ENCODE measurements at regions not wholly inside any gene's neighbourhood (a gene's known extent, or its start where the extent isn't known, plus 50 kb on each side); places are given as distances from the start of the nearest gene placed in this dataset.
"Not testable (repeated sequence)": the region's sequence is repeated elsewhere in the genome, so short reads cannot be mapped to it uniquely, and the experiment has no call there.

GRCh38 chr14:71770431-71770830, 161.8 kb upstream of the RGS6 start:
- DNase-seq, result no peak

- not testable (repeated sequence) for DNase-seq
Observed at GRCh38 chr14:71771421-71771820, 160.8 kb upstream of the RGS6 start.

GRCh38 chr14:71771996-71772395, 160.2 kb upstream of the RGS6 start:
- not testable (repeated sequence) for DNase-seq

GRCh38 chr14:71773898-71774481, 158.2 kb upstream of the RGS6 start:
- no peak for DNase-seq

- no peak for DNase-seq
Observed at GRCh38 chr14:71776471-71777360, 155.5 kb upstream of the RGS6 start.

- no peak for DNase-seq
Observed at GRCh38 chr14:71780075-71780474, 152.2 kb upstream of the RGS6 start.

GRCh38 chr14:71780822-71781221, 151.4 kb upstream of the RGS6 start:
- no peak for DNase-seq

- DNase-seq, result no peak
Observed at GRCh38 chr14:71783088-71783487, 149.1 kb upstream of the RGS6 start.

- no peak for DNase-seq
Observed at GRCh38 chr14:71783786-71784185, 148.4 kb upstream of the RGS6 start.

GRCh38 chr14:71789005-71789404, 143.2 kb upstream of the RGS6 start:
- DNase-seq, result no peak

GRCh38 chr14:71799841-71800240, 132.4 kb upstream of the RGS6 start:
- DNase-seq, result no peak

- no peak for DNase-seq
Observed at GRCh38 chr14:71800878-71801277, 131.4 kb upstream of the RGS6 start.

- DNase-seq, result no peak
Observed at GRCh38 chr14:71803539-71804260, 128.5 kb upstream of the RGS6 start.

- no peak for DNase-seq
Observed at GRCh38 chr14:71804992-71805391, 127.2 kb upstream of the RGS6 start.

GRCh38 chr14:71807049-71807448, 125.2 kb upstream of the RGS6 start:
- DNase-seq, result not testable (repeated sequence)

- not testable (repeated sequence) for DNase-seq
Observed at GRCh38 chr14:71810800-71811199, 121.4 kb upstream of the RGS6 start.

- DNase-seq, result no peak
Observed at GRCh38 chr14:71812693-71813092, 119.5 kb upstream of the RGS6 start.

GRCh38 chr14:71815110-71815509, 117.1 kb upstream of the RGS6 start:
- no peak for DNase-seq

GRCh38 chr14:71824816-71825215, 107.4 kb upstream of the RGS6 start:
- DNase-seq, result no peak

GRCh38 chr14:71833476-71833875, 98.8 kb upstream of the RGS6 start:
- no peak for DNase-seq

- no peak for DNase-seq
Observed at GRCh38 chr14:71834284-71835204, 97.7 kb upstream of the RGS6 start.

GRCh38 chr14:71852181-71852580, 80.0 kb upstream of the RGS6 start:
- DNase-seq, result no peak
